GM23338 (cell line): ENCODE measurements at regions not wholly inside any gene's neighbourhood (a gene's known extent, or its start where the extent isn't known, plus 50 kb on each side); places are given as distances from the start of the nearest gene placed in this dataset.

Experiments
- ATAC-seq: fragments of 200-7000 bp; cut with Tn5 transposase; 3 replicates; pipeline ENCODE4 v1.9.1; 2020
- DNase-seq: peaks from one replicate; pipeline ENCODE4 v3.0.0-alpha.2; 2015; ENCODE audit warnings: low spot score
- H2AFZ ChIP-seq: fragments of 200-600 bp; sonication (generic); 2 replicates; pipeline ENCODE4 v1.8.0; 2016; ENCODE audit warnings: antibody characterized with exemption, mild to moderate bottlenecking, moderate library complexity
- H3F3A ChIP-seq: fragments of 200-600 bp; sonication (generic); replicated peaks from 2 replicates; pipeline ENCODE4 v1.8.0; 2017; ENCODE audit warnings: antibody characterized with exemption, mixed run types, low read depth
- H3K27ac ChIP-seq: fragments of 200-600 bp; sonication (generic); 2 replicates; pipeline ENCODE4 v1.6.1; 2016; ENCODE audit warnings: low read depth
- H3K27me3 ChIP-seq: fragments of 200-600 bp; sonication (generic); 2 replicates; pipeline ENCODE4 v1.8.0; 2016; ENCODE audit warnings: mild to moderate bottlenecking, mixed run types, moderate library complexity; ENCODE audit not compliant: insufficient read depth
- H3K36me3 ChIP-seq: fragments of 200-600 bp; sonication (generic); 2 replicates; pipeline ENCODE4 v1.8.0; 2016; ENCODE audit warnings: mild to moderate bottlenecking; ENCODE audit not compliant: insufficient read depth
- H3K4me1 ChIP-seq: fragments of 200-600 bp; sonication (generic); 2 replicates; pipeline ENCODE4 v1.8.0; 2016; ENCODE audit warnings: mild to moderate bottlenecking, moderate library complexity; ENCODE audit not compliant: insufficient read depth
- H3K4me2 ChIP-seq: fragments of 200-600 bp; sonication (generic); 2 replicates; pipeline ENCODE4 v1.7.1; 2017; ENCODE audit warnings: mixed run types
- H3K4me3 ChIP-seq: fragments of 200-600 bp; sonication (generic); 2 replicates; pipeline ENCODE4 v1.6.1; 2016; ENCODE audit warnings: mixed run types
- H3K79me2 ChIP-seq: fragments of 200-600 bp; sonication (generic); replicated peaks from 2 replicates; pipeline ENCODE4 v1.8.0; 2017; ENCODE audit warnings: mild to moderate bottlenecking; ENCODE audit not compliant: insufficient read depth
- H3K9me2 ChIP-seq: fragments of 200-600 bp; sonication (generic); 2 replicates; pipeline ENCODE4 v1.8.0; 2017; ENCODE audit not compliant: insufficient read depth
- H4K20me1 ChIP-seq: fragments of 200-600 bp; sonication (generic); replicated peaks from 2 replicates; pipeline ENCODE4 v1.8.0; 2017; ENCODE audit warnings: mild to moderate bottlenecking; ENCODE audit not compliant: insufficient read depth
- H3K27ac Mint-ChIP-seq: 2 replicates; pipeline ENCODE4 v1.8.0; 2020; ENCODE audit warnings: inconsistent platforms, mild to moderate bottlenecking, moderate library complexity, mixed read lengths
- H3K27me3 Mint-ChIP-seq: 3 replicates; pipeline ENCODE4 v1.8.0; 2022; ENCODE audit warnings: low read depth, mild to moderate bottlenecking, moderate library complexity, mixed read lengths, inconsistent platforms; ENCODE audit not compliant: insufficient read depth, poor library complexity
- H3K36me3 Mint-ChIP-seq: 3 replicates; pipeline ENCODE4 v1.8.0; 2021; ENCODE audit warnings: low read depth, mild to moderate bottlenecking, inconsistent platforms, moderate library complexity, mixed read lengths
- H3K4me1 Mint-ChIP-seq: 3 replicates; pipeline ENCODE4 v1.8.0; 2020; ENCODE audit warnings: mild to moderate bottlenecking, inconsistent platforms, mixed read lengths
- H3K4me3 Mint-ChIP-seq: 3 replicates; pipeline ENCODE4 v1.8.0; 2021; ENCODE audit warnings: moderate library complexity, mild to moderate bottlenecking, inconsistent platforms, mixed read lengths
- H3K9me3 Mint-ChIP-seq: 3 replicates; pipeline ENCODE4 v1.8.0; 2020; ENCODE audit warnings: moderate library complexity, mild to moderate bottlenecking, inconsistent platforms, mixed read lengths
- CREB1 ChIP-seq: fragments of 250-450 bp; sonication (Bioruptor Pico); IDR thresholded peaks from 2 replicates; pipeline ENCODE4 v1.5.0; 2020; ENCODE audit warnings: low read depth, mild to moderate bottlenecking, moderate library complexity
- CTCF ChIP-seq, 2 experiments: fragments of 200-600 bp in 1 of 2; sonication (generic) in 1 of 2; conservative IDR thresholded peaks; 2 replicates each; pipeline versions ENCODE4 v1.5.1 to v1.6.1; 2016 to 2017; ENCODE audit warnings: antibody characterized with exemption in 2 of 2, low read depth in 2 of 2, mild to moderate bottlenecking in 2 of 2, moderate library complexity in 1 of 2
- ETS1 ChIP-seq: IDR thresholded peaks from 2 replicates; pipeline ENCODE4 v1.6.1; 2016; ENCODE audit warnings: antibody characterized with exemption
- EZH2 ChIP-seq: fragments of 200-600 bp; sonication (generic); IDR thresholded peaks from one replicate; pipeline ENCODE4 v1.8.0; 2017; ENCODE audit warnings: antibody characterized with exemption, mild to moderate bottlenecking, low read depth; ENCODE audit not compliant: unreplicated experiment
- EZH2phosphoT487 ChIP-seq: fragments of 200-600 bp; sonication (generic); IDR thresholded peaks from one replicate; pipeline ENCODE4 v1.8.1; 2018; ENCODE audit warnings: antibody characterized with exemption; ENCODE audit not compliant: unreplicated experiment
- JUNB ChIP-seq: IDR thresholded peaks from one replicate; pipeline ENCODE4 v1.6.1; 2016; ENCODE audit warnings: antibody characterized with exemption; ENCODE audit not compliant: unreplicated experiment
- NANOG ChIP-seq: IDR thresholded peaks from 2 replicates; pipeline ENCODE4 v1.6.1; 2016; ENCODE audit warnings: antibody characterized with exemption, borderline replicate concordance
- POLR2AphosphoS5 ChIP-seq: IDR thresholded peaks from 2 replicates; pipeline ENCODE4 v1.6.1; 2016; ENCODE audit warnings: antibody characterized with exemption, low read depth
- REST ChIP-seq: IDR thresholded peaks from one replicate; pipeline ENCODE4 v1.6.1; 2018; ENCODE audit warnings: antibody characterized with exemption; ENCODE audit not compliant: unreplicated experiment
- STAT1 ChIP-seq: IDR thresholded peaks from one replicate; pipeline ENCODE4 v1.6.1; 2016; ENCODE audit warnings: antibody characterized with exemption; ENCODE audit not compliant: unreplicated experiment
- ZNF114 ChIP-seq: fragments of 250-450 bp; sonication (Bioruptor Pico); IDR thresholded peaks from 2 replicates; pipeline ENCODE4 v1.5.0; 2020; ENCODE audit warnings: mild to moderate bottlenecking, moderate library complexity
- ZNF331 ChIP-seq: fragments of 250-450 bp; sonication (Bioruptor Pico); IDR thresholded peaks from 2 replicates; pipeline ENCODE4 v1.5.0; 2020; ENCODE audit warnings: low read depth, mild to moderate bottlenecking, moderate library complexity
- TF ChIP-seq, protein P1 (sequence below): fragments of 250-450 bp; sonication (Bioruptor Pico); IDR thresholded peaks from 2 replicates; pipeline ENCODE4 v1.5.0; 2020; ENCODE audit warnings: mild to moderate bottlenecking, moderate library complexity

DNA sequence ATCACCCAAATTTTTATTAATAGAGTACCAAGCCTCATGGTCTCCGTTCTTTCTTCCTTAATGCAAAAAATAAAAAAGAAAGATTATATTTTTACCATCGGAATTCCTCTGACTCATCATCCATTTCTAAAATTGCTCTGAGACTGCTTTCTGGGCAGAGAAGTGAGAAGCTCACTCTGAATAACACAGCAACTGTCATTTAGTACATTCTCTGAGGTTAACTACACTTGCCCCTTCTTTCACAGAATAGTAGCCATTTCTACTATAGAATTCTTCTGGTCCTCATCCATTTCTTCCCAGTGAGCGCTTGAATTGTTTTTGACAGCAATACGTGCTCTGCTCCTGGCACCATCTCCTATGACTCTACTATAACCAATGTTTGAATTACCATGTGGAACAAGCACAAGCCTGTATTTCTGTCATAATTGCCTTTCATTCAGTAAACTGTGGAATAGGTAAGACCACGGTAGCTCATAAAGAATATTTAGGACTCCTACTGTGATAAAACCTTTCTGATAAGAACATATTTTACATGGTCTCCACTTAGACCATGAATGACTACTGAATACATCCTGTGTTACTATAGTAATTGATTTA is 435.5 kb upstream of the NRSN1 start:
- no peak for TF ChIP-seq JUNB
- no peak for TF ChIP-seq EZH2
- TF ChIP-seq EZH2phosphoT487, result no peak
- TF ChIP-seq NANOG, result no peak
- TF ChIP-seq POLR2AphosphoS5, result no peak
- TF ChIP-seq CREB1 (CRISPR knock-in tag), result no peak
- TF ChIP-seq ZNF114 (CRISPR knock-in tag), result no peak
- TF ChIP-seq ETS1, result no peak
- TF ChIP-seq, protein P1, sequence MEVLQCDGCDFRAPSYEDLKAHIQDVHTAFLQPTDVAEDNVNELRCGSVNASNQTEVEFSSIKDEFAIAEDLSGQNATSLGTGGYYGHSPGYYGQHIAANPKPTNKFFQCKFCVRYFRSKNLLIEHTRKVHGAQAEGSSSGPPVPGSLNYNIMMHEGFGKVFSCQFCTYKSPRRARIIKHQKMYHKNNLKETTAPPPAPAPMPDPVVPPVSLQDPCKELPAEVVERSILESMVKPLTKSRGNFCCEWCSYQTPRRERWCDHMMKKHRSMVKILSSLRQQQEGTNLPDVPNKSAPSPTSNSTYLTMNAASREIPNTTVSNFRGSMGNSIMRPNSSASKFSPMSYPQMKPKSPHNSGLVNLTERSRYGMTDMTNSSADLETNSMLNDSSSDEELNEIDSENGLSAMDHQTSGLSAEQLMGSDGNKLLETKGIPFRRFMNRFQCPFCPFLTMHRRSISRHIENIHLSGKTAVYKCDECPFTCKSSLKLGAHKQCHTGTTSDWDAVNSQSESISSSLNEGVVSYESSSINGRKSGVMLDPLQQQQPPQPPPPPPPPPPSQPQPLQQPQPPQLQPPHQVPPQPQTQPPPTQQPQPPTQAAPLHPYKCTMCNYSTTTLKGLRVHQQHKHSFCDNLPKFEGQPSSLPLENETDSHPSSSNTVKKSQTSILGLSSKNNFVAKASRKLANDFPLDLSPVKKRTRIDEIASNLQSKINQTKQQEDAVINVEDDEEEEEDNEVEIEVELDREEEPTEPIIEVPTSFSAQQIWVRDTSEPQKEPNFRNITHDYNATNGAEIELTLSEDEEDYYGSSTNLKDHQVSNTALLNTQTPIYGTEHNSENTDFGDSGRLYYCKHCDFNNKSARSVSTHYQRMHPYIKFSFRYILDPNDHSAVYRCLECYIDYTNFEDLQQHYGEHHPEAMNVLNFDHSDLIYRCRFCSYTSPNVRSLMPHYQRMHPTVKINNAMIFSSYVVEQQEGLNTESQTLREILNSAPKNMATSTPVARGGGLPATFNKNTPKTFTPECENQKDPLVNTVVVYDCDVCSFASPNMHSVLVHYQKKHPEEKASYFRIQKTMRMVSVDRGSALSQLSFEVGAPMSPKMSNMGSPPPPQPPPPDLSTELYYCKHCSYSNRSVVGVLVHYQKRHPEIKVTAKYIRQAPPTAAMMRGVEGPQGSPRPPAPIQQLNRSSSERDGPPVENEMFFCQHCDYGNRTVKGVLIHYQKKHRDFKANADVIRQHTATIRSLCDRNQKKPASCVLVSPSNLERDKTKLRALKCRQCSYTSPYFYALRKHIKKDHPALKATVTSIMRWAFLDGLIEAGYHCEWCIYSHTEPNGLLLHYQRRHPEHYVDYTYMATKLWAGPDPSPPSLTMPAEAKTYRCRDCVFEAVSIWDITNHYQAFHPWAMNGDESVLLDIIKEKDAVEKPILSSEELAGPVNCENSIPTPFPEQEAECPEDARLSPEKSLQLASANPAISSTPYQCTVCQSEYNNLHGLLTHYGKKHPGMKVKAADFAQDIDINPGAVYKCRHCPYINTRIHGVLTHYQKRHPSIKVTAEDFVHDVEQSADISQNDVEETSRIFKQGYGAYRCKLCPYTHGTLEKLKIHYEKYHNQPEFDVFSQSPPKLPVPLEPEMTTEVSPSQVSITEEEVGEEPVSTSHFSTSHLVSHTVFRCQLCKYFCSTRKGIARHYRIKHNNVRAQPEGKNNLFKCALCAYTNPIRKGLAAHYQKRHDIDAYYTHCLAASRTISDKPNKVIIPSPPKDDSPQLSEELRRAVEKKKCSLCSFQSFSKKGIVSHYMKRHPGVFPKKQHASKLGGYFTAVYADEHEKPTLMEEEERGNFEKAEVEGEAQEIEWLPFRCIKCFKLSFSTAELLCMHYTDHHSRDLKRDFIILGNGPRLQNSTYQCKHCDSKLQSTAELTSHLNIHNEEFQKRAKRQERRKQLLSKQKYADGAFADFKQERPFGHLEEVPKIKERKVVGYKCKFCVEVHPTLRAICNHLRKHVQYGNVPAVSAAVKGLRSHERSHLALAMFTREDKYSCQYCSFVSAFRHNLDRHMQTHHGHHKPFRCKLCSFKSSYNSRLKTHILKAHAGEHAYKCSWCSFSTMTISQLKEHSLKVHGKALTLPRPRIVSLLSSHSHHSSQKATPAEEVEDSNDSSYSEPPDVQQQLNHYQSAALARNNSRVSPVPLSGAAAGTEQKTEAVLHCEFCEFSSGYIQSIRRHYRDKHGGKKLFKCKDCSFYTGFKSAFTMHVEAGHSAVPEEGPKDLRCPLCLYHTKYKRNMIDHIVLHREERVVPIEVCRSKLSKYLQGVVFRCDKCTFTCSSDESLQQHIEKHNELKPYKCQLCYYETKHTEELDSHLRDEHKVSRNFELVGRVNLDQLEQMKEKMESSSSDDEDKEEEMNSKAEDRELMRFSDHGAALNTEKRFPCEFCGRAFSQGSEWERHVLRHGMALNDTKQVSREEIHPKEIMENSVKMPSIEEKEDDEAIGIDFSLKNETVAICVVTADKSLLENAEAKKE (CRISPR knock-in tag), result no peak
- TF ChIP-seq REST, result no peak
- no peak for TF ChIP-seq CTCF (conservative IDR thresholded peaks at IDR 0.05; ENCODE audit: low read depth in 2 of 2)
- no peak for TF ChIP-seq ZNF331
- no peak for TF ChIP-seq STAT1
- Histone ChIP-seq H2AFZ (no peak overlapping the region), H3K4me1 (no peaks in the 10 kb centered on the region), H3K4me2 (no peak overlapping the region), H4K20me1 (no peaks in the 10 kb centered on the region), H3K4me3 (no peak overlapping the region), H3K79me2 (no peaks in the 10 kb centered on the region), H3K27me3 (no peaks in the 10 kb centered on the region), H3F3A (no peaks in the 10 kb centered on the region), H3K9me2 (no peaks in the 10 kb centered on the region), H3K36me3 (no peaks in the 10 kb centered on the region), H3K27ac (no peak overlapping the region)
- Mint-ChIP-seq H3K36me3 (no peaks in the 10 kb centered on the region), H3K9me3 (no peaks in the 10 kb centered on the region; the same call in 2 of the 3 replicates), H3K4me1 (0 out of 3 replicates have a peak, but pooled peaks cover 3% of the 10 kb centered on the region), H3K4me3 (no peak overlapping the region), H3K27me3 (no peaks in the 10 kb centered on the region), H3K27ac (no peak overlapping the region)
- no peak for DNase-seq
- ATAC-seq, result no peak
